PC-3 (cell line): ENCODE measurements at regions not wholly inside any gene's neighbourhood (a gene's known extent, or its start where the extent isn't known, plus 50 kb on each side); places are given as distances from the start of the nearest gene placed in this dataset.

Experiments used
- EZH2 ChIP-seq: fragments of 300-600 bp; sonication (generic); IDR thresholded peaks from one replicate; pipeline ENCODE4 v1.6.1; 2017; ENCODE audit warnings: antibody characterized with exemption, mild to moderate bottlenecking, low read length; ENCODE audit not compliant: unreplicated experiment
- EZH2phosphoT487 ChIP-seq: fragments of 300-600 bp; sonication (generic); IDR thresholded peaks from 2 replicates; pipeline ENCODE4 v1.6.1; 2018; ENCODE audit warnings: mild to moderate bottlenecking, antibody characterized with exemption, low read length, borderline replicate concordance
- TF ChIP-seq, protein P1 (sequence below): fragments of 300-600 bp; sonication (generic); conservative IDR thresholded peaks from 2 replicates; pipeline ENCODE4 v1.5.1; 2017; ENCODE audit warnings: antibody characterized with exemption, low read depth, mild to moderate bottlenecking, low read length

DNA sequence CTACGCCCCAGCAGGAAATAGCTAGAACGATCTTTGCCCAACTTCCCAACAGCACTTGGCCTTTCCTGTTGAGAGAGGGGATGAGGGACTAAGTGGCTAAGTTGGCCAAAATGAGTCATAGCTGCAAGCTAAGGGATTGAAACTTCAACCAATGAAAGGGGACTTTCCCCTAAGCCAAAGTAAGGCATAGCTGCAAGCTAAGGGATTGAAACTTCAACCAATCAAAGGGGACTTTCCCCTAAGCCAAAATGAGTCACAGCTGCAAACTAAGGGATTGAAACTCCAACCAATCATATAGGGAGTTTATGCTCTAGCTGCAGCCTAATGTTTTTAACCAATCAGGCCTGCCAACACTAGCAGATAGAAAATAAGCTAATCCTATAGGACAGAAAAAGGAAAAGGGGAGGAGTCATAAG, 100.5 kb upstream of the SSTR1 start:
- TF ChIP-seq, protein P1, sequence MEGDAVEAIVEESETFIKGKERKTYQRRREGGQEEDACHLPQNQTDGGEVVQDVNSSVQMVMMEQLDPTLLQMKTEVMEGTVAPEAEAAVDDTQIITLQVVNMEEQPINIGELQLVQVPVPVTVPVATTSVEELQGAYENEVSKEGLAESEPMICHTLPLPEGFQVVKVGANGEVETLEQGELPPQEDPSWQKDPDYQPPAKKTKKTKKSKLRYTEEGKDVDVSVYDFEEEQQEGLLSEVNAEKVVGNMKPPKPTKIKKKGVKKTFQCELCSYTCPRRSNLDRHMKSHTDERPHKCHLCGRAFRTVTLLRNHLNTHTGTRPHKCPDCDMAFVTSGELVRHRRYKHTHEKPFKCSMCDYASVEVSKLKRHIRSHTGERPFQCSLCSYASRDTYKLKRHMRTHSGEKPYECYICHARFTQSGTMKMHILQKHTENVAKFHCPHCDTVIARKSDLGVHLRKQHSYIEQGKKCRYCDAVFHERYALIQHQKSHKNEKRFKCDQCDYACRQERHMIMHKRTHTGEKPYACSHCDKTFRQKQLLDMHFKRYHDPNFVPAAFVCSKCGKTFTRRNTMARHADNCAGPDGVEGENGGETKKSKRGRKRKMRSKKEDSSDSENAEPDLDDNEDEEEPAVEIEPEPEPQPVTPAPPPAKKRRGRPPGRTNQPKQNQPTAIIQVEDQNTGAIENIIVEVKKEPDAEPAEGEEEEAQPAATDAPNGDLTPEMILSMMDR, result no peak
- TF ChIP-seq EZH2phosphoT487 (no peak), EZH2 (no peak)
